Lung (tissue), 11 donors: ENCODE measurements at regions not wholly inside any gene's neighbourhood (a gene's known extent, or its start where the extent isn't known, plus 50 kb on each side); places are given as distances from the start of the nearest gene placed in this dataset.

Experiments
- ATAC-seq: fragments of 200-7000 bp; cut with Tn5 transposase; one replicate; pipeline ENCODE4 v1.9.1; 2020; ENCODE audit warnings: moderate number of reproducible peaks; ENCODE audit not compliant: insufficient read depth, low FRiP score
- DNase-seq, 3 donors: peaks; one replicate each; pipeline ENCODE4 v3.0.0-alpha.2; 2013 to 2017
- H3K27ac ChIP-seq, 2 donors: one replicate each; pipeline ENCODE4 v1.5.1; 2013; ENCODE audit warnings: mild to moderate bottlenecking in 2 of 2, moderate library complexity in 2 of 2, control low read depth in 1 of 2, inconsistent platforms in 1 of 2, low read depth in 1 of 2, low read length in 1 of 2
- H3K27me3 ChIP-seq, 3 donors: one replicate each; pipeline ENCODE4 v1.5.1; 2013; ENCODE audit warnings: low read length in 2 of 3; ENCODE audit not compliant: control insufficient read depth in 3 of 3, insufficient read depth in 3 of 3
- H3K36me3 ChIP-seq, 4 donors: one replicate each; pipeline ENCODE4 v1.5.1; 2013; ENCODE audit warnings: low read length in 4 of 4, mild to moderate bottlenecking in 1 of 4, moderate library complexity in 1 of 4; ENCODE audit not compliant: control insufficient read depth in 4 of 4, insufficient read depth in 4 of 4
- H3K4me1 ChIP-seq, 5 donors: one replicate each; pipeline ENCODE4 v1.5.1; 2013; ENCODE audit warnings: low read length in 5 of 5, mild to moderate bottlenecking in 2 of 5, moderate library complexity in 1 of 5; ENCODE audit not compliant: control insufficient read depth in 5 of 5, insufficient read depth in 5 of 5
- H3K4me3 ChIP-seq: one replicate; pipeline ENCODE4 v1.5.1; 2013; ENCODE audit warnings: mild to moderate bottlenecking, control low read depth, moderate library complexity
- H3K9ac ChIP-seq, 2 donors: one replicate each; pipeline ENCODE4 v1.5.1; 2013; ENCODE audit warnings: low read length in 2 of 2, control low read depth in 1 of 2; ENCODE audit not compliant: insufficient read depth in 1 of 2
- H3K9me3 ChIP-seq, 4 donors: one replicate each; pipeline ENCODE4 v1.5.1; 2013; ENCODE audit warnings: low read length in 3 of 4, mild to moderate bottlenecking in 1 of 4, moderate library complexity in 1 of 4; ENCODE audit not compliant: control insufficient read depth in 4 of 4, insufficient read depth in 3 of 4
- CTCF ChIP-seq: IDR thresholded peaks from 2 replicates; pipeline ENCODE4 v1.5.1; 2012; ENCODE audit warnings: mild to moderate bottlenecking; ENCODE audit errors: control extremely low read depth, extremely low read depth
- WGBS, 2 donors: extraction: QIAGEN DNeasy Blood & Tissue Kit; methylation state at CpG; one replicate each; pipeline ENCODE4 v1.1.7; 2013; 5-methylcytosine and 5-hydroxymethylcytosine counted together
- donor health status: control.
- donor health status: control.
- donor health status: Bipolar disorder and iron deficiency.
- donor health status: healthy.
- donor health status: DM: yes; HTN: yes; CAD: no.

DNA sequence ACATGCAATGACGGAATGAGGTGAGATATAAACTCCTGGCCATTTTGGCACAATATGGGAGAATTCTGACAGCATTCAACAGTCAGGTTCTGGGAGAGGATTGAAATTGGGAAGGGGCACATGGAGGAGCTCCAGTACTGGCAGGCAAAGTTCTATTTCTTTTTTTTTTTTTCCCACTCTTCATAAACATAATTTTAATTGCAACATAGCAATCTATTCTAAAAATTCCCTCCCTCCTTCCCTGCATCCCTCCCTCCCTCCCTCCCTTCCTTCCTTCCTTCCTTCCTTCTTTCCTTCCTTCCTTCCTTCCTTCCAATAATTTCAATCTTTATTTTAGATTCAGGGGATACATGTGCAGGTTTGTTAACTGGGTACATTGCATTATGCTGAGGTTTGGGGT, 93.2 kb downstream of the PTCSC3 start:
- Histone ChIP-seq H3K4me3 (no peak overlapping the region), H3K4me1 (no peaks in the 10 kb centered on the region), H3K9me3 (peaks cover 0 to 5% (median 0%) of the 10 kb centered on the region in 4 donors), H3K9ac (no peak overlapping the region), H3K36me3 (no peaks in the 10 kb centered on the region), H3K27me3 (no peaks in the 10 kb centered on the region), H3K27ac (no peak overlapping the region)
- DNase-seq (no peak), ATAC-seq (no peak)
- no peak for TF ChIP-seq CTCF
- 91% methylated on average over 1 of the region's 1 CpG for WGBS, 2 donors

DNA sequence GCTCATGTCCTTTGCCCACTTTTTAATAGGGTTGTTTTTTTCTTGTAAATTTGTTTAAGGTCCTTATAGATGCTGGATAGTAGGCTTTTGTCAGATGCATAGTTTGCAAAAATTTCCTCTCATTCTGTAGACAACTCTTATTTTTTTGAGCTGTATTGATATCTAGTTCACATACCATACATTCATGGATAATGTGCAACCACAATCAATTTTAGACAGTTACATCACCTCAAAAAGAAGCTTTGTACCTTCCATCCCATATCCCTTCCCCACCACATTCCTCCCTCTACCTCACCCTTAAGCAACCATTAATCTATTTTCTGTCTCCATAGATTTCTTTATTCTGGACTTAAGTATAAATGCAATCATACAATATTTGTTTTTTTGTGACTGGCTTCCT, 98.4 kb downstream of the PTCSC3 start:
- H3K9ac ChIP-seq = no peak overlapping the region
- H3K27ac ChIP-seq = no peak overlapping the region
- H3K36me3 ChIP-seq = no peaks in the 10 kb centered on the region
- no peak for DNase-seq
- peaks cover 0 to 3% (median 0%) of the 10 kb centered on the region in 4 donors for H3K9me3 ChIP-seq
- TF ChIP-seq CTCF = no peak
- ATAC-seq = no peak
- H3K4me1 ChIP-seq = no peaks in the 10 kb centered on the region
- H3K27me3 ChIP-seq = no peaks in the 10 kb centered on the region
- H3K4me3 ChIP-seq = no peak overlapping the region

GRCh38 chr14:36076197-36076596, 100.3 kb downstream of the PTCSC3 start:
- H3K36me3 ChIP-seq = no peaks in the 10 kb centered on the region
- H3K9ac ChIP-seq = no peak overlapping the region
- 33 to 64% methylated on average over 1 of the region's 1 CpG for WGBS, 2 donors
- peaks cover 0 to 3% (median 0%) of the 10 kb centered on the region in 4 donors for H3K9me3 ChIP-seq
- H3K27me3 ChIP-seq = no peaks in the 10 kb centered on the region
- no peak overlapping the region for H3K27ac ChIP-seq
- no peak overlapping the region for H3K4me3 ChIP-seq
- no peak for TF ChIP-seq CTCF
- no peaks in the 10 kb centered on the region for H3K4me1 ChIP-seq
- ATAC-seq (no peak), DNase-seq (no peak)

DNA sequence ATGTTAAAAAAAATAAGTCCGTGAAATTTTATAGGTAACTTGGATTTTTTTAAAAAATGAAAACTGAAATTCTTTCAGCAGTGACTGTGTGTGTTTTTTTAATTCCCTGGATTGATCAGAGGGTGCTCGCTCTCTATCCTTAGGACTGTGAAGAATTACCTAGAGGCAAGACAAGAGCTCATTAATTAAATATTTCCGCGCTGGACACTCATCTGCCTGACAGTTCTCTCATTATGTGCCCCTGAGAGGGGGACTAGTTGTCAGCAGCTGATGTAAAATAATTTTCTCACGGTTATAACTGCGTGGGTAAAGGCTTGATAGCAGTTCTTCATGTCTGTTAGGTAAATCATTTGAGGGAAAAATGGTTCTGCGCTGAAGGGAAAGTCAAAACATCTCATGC, 101.3 kb downstream of the PTCSC3 start:
- Histone ChIP-seq H3K4me3 (no peak overlapping the region), H3K36me3 (no peaks in the 10 kb centered on the region), H3K27ac (no peak overlapping the region), H3K9me3 (peaks cover 0 to 3% (median 0%) of the 10 kb centered on the region in 4 donors), H3K4me1 (no peaks in the 10 kb centered on the region), H3K9ac (no peak overlapping the region), H3K27me3 (no peaks in the 10 kb centered on the region)
- 78 to 91% methylated on average over 7 of the region's 7 CpGs for WGBS, 2 donors
- ATAC-seq (no peak), DNase-seq (no peak)
- TF ChIP-seq CTCF = no peak
